HCT116 (cell line): ENCODE measurements at regions not wholly inside any gene's neighbourhood (a gene's known extent, or its start where the extent isn't known, plus 50 kb on each side); places are given as distances from the start of the nearest gene placed in this dataset.

Experiments used
- ATAC-seq: fragments of 200-7000 bp; cut with Tn5 transposase; 2 replicates; pipeline ENCODE4 v1.9.1; 2020; ENCODE audit warnings: mild to moderate bottlenecking, moderate library complexity
- BruUV-seq: library from RNA; stranded (reverse); fragments of 400-500 nt; replicated peaks from 2 replicates; lab custom pipeline; 2021; lab: Mats Ljungman, UMichigan
- CTCF ChIA-PET: fragments of 300-600 bp; sonication (Branson Sonifier 250); formaldehyde crosslinking; loops from one replicate; lab custom pipeline; 2021; ENCODE audit warnings: antibody characterized with exemption; lab: Charles Lee
- POLR2A ChIA-PET: fragments of 300-600, 350-600 bp; sonication (Branson Sonifier 250); formaldehyde crosslinking; loops from one replicate; lab custom pipeline; 2021; ENCODE audit warnings: antibody characterized with exemption; lab: Charles Lee
- RAD21 ChIA-PET, 2 experiments: fragments of 300-600 bp; sonication (Branson Sonifier 250); formaldehyde crosslinking; loops; one replicate each; lab custom pipeline; 2023; ENCODE audit warnings: low total read pairs in 2 of 2; ENCODE audit not compliant: uncharacterized antibody in 2 of 2, unreplicated experiment in 2 of 2, low non-redundant PET in 1 of 2; lab: Charles Lee
- DNase-seq: peaks from one replicate; pipeline ENCODE4 v3.0.0-alpha.2; 2010; ENCODE audit warnings: low read depth, low spot score
- H2AFZ ChIP-seq: fragments of 200-600 bp; shearing (Covaris generic), sonication (generic); 2 replicates; pipeline ENCODE4 v1.6.1; 2017; ENCODE audit warnings: low read depth, mixed run types, mixed read lengths, antibody characterized with exemption, low read length; ENCODE audit not compliant: poor library complexity, severe bottlenecking
- H3K27ac ChIP-seq: 2 replicates; pipeline ENCODE4 v1.5.1; 2012; ENCODE audit warnings: low read depth, low read length
- H3K27me3 ChIP-seq: fragments of 200-600 bp; sonication (generic); 2 replicates; pipeline ENCODE4 v1.6.1; 2016; ENCODE audit warnings: mixed run types, low read length, mixed read lengths; ENCODE audit not compliant: insufficient read depth
- H3K36me3 ChIP-seq, 2 experiments: fragments of 200-500 bp in 1 of 2; fragments of 200-600 bp in 1 of 2; sonication (Bioruptor generic) in 1 of 2; sonication (generic) in 1 of 2; 2 replicates each; pipeline versions ENCODE4 v1.5.1 to v1.6.1; 2014 to 2016; ENCODE audit warnings: low read length in 2 of 2, inconsistent platforms in 1 of 2, mixed read lengths in 1 of 2, mixed run types in 1 of 2; ENCODE audit not compliant: insufficient read depth in 2 of 2, control insufficient read depth in 1 of 2
- H3K4me1 ChIP-seq, 2 experiments: fragments of 200-600 bp in 1 of 2; sonication (generic) in 1 of 2; 2 replicates each; pipeline versions ENCODE4 v1.5.1 to v1.6.1; 2012 to 2017; ENCODE audit warnings: low read length in 2 of 2, inconsistent platforms in 1 of 2, mild to moderate bottlenecking in 1 of 2, mixed read lengths in 1 of 2, mixed run types in 1 of 2, moderate library complexity in 1 of 2; ENCODE audit not compliant: insufficient read depth in 2 of 2, control insufficient read depth in 1 of 2
- H3K4me2 ChIP-seq: fragments of 200-600 bp; sonication (generic); 2 replicates; pipeline ENCODE4 v1.6.1; 2017; ENCODE audit warnings: mixed run types, low read length, mixed read lengths
- H3K4me3 ChIP-seq, 2 experiments: fragments of 200-600 bp in 1 of 2; sonication (generic) in 1 of 2; replicated peaks in 1 of 2; 2 replicates each; pipeline ENCODE4 v1.5.1; 2011 to 2016; ENCODE audit warnings: low read length in 2 of 2, control low read depth in 1 of 2, low read depth in 1 of 2, mild to moderate bottlenecking in 1 of 2, mixed read lengths in 1 of 2, mixed run types in 1 of 2
- H3K79me2 ChIP-seq: fragments of 200-600 bp; sonication (generic); 2 replicates; pipeline ENCODE4 v1.6.1; 2017; ENCODE audit warnings: mild to moderate bottlenecking, mixed run types, low read length, moderate library complexity, mixed read lengths; ENCODE audit not compliant: insufficient read depth
- H3K9ac ChIP-seq: fragments of 200-600 bp; sonication (generic); 2 replicates; pipeline ENCODE4 v1.6.1; 2016; ENCODE audit warnings: low read length, mixed read lengths
- H3K9me2 ChIP-seq: fragments of 200-600 bp; sonication (generic), shearing (Covaris generic); 2 replicates; pipeline ENCODE4 v1.6.1; 2017; ENCODE audit warnings: mixed run types, mild to moderate bottlenecking, moderate library complexity; ENCODE audit not compliant: insufficient read depth
- H3K9me3 ChIP-seq, 2 experiments: fragments of 200-500 bp in 1 of 2; fragments of 200-600 bp in 1 of 2; sonication (Bioruptor generic) in 1 of 2; sonication (generic) in 1 of 2; 2 replicates each; pipeline ENCODE4 v1.6.1; 2014 to 2017; ENCODE audit warnings: low read length in 2 of 2, mixed read lengths in 2 of 2, inconsistent platforms in 1 of 2, low read depth in 1 of 2, mild to moderate bottlenecking in 1 of 2, mixed run types in 1 of 2, moderate library complexity in 1 of 2; ENCODE audit not compliant: control insufficient read depth in 1 of 2, insufficient read depth in 1 of 2
- H4K20me1 ChIP-seq: fragments of 200-600 bp; sonication (generic), shearing (Covaris generic); 2 replicates; pipeline ENCODE4 v1.6.1; 2017; ENCODE audit warnings: mixed run types, mild to moderate bottlenecking, moderate library complexity; ENCODE audit not compliant: insufficient read depth
- ATF3 ChIP-seq: IDR thresholded peaks from 2 replicates; pipeline ENCODE4 v1.6.1; 2012
- CBX3 ChIP-seq: IDR thresholded peaks from 2 replicates; pipeline ENCODE4 v1.6.1; 2012; ENCODE audit warnings: low read depth
- CEBPB ChIP-seq: IDR thresholded peaks from 2 replicates; pipeline ENCODE4 v1.6.1; 2012; ENCODE audit warnings: low read depth
- CTCF ChIP-seq, 3 experiments: fragments of 200-600 bp in 1 of 3; sonication (generic) in 1 of 3; IDR thresholded peaks in 2 of 3; conservative IDR thresholded peaks in 1 of 3; 2 replicates each; pipeline ENCODE4 v1.5.1; 2012 to 2017; ENCODE audit warnings: low read depth in 2 of 3, low read length in 2 of 3, antibody characterized with exemption in 1 of 3, borderline replicate concordance in 1 of 3, control low read depth in 1 of 3, mild to moderate bottlenecking in 1 of 3, mixed read lengths in 1 of 3, mixed run types in 1 of 3, moderate library complexity in 1 of 3; ENCODE audit not compliant: insufficient read depth in 1 of 3
- EGR1 ChIP-seq: IDR thresholded peaks from 2 replicates; pipeline ENCODE4 v1.6.1; 2012; ENCODE audit warnings: low read depth
- ELF1 ChIP-seq: IDR thresholded peaks from 2 replicates; pipeline ENCODE4 v1.6.1; 2012; ENCODE audit warnings: low read depth, borderline replicate concordance
- EZH2phosphoT487 ChIP-seq: fragments of 200-600 bp; IDR thresholded peaks from 2 replicates; pipeline ENCODE4 v1.6.1; 2018; ENCODE audit warnings: antibody characterized with exemption, borderline replicate concordance
- RAD21 ChIP-seq: IDR thresholded peaks from 2 replicates; pipeline ENCODE4 v1.6.1; 2012; ENCODE audit warnings: low read depth, mild to moderate bottlenecking
- REST ChIP-seq: IDR thresholded peaks from 2 replicates; pipeline ENCODE4 v1.6.1; 2012; ENCODE audit warnings: low read depth
- SIN3A ChIP-seq: IDR thresholded peaks from 2 replicates; pipeline ENCODE4 v1.6.1; 2012; ENCODE audit warnings: low read depth
- SRF ChIP-seq: IDR thresholded peaks from 2 replicates; pipeline ENCODE4 v1.6.1; 2012; ENCODE audit warnings: low read depth
- TCF7L2 ChIP-seq: IDR thresholded peaks from 2 replicates; pipeline ENCODE4 v1.7.0; 2011; ENCODE audit warnings: borderline replicate concordance, inconsistent platforms; ENCODE audit not compliant: insufficient read depth, insufficient read length; ENCODE audit errors: extremely low read depth
- YY1 ChIP-seq: IDR thresholded peaks from 2 replicates; pipeline ENCODE4 v1.6.1; 2011; ENCODE audit warnings: low read length, low read depth, moderate library complexity, mild to moderate bottlenecking; ENCODE audit not compliant: insufficient replicate concordance; ENCODE audit errors: extremely low read depth
- ZNF274 ChIP-seq: fragments of 200-500 bp; sonication (Bioruptor generic); IDR thresholded peaks from 2 replicates; pipeline ENCODE4 v1.6.1; 2014; ENCODE audit warnings: mild to moderate bottlenecking, low read depth, low read length, inconsistent platforms
- intact Hi-C: fragments of 100-400 bp; cut with micrococcal nuclease; formaldehyde crosslinking; loops from 2 replicates; pipeline ENCODE4 v1.10.0; 2022

GRCh38 chr11:90326647-90327046, 103.8 kb upstream of the CHORDC1 start (continued):
- TF ChIP-seq SRF (no peak), CEBPB (no peak), CTCF (IDR thresholded peaks at IDR 0.05 in 2 of 3, conservative IDR thresholded peaks at IDR 0.05 in 1 of 3; ENCODE audit: borderline replicate concordance in 1 of 3, insufficient read depth in 1 of 3, low read depth in 2 of 3, low read length in 2 of 3) (no peak)
- TF ChIP-seq, all 23 proteins: peak for 0

GRCh38 chr11:90323289-90323688, 100.4 kb upstream of the CHORDC1 start:
- H2AFZ ChIP-seq, result no peak overlapping the region
- H4K20me1 ChIP-seq, result no peaks in the 10 kb centered on the region
- no peaks in the 10 kb centered on the region for H3K79me2 ChIP-seq
- no peak for DNase-seq
- no peaks in the 10 kb centered on the region for H3K9me3 ChIP-seq
- BruUV-seq, result no TSS peak
- ATAC-seq, result no peak
- ChIA-PET RAD21 (no interaction called here), POLR2A (no interaction called here), CTCF (no interaction called here)
- H3K36me3 ChIP-seq, result no peaks in the 10 kb centered on the region
- intact Hi-C loops, result no loop called here
- no peak overlapping the region for H3K27ac ChIP-seq
- H3K4me1 ChIP-seq, result no peaks in the 10 kb centered on the region
- no peaks in the 10 kb centered on the region for H3K9me2 ChIP-seq
- H3K4me3 ChIP-seq, result no peak overlapping the region
- no peak overlapping the region for H3K4me2 ChIP-seq
- no peak for TF ChIP-seq ZNF274
- TF ChIP-seq CEBPB, result no peak
- no peak for TF ChIP-seq ATF3
- TF ChIP-seq SRF, result no peak
- no peak for TF ChIP-seq ELF1
- TF ChIP-seq YY1, result no peak
- TF ChIP-seq SIN3A, result no peak
- TF ChIP-seq TCF7L2, result no peak
- no peak for TF ChIP-seq CBX3
- TF ChIP-seq RAD21, result no peak
- TF ChIP-seq EZH2phosphoT487, result no peak
- TF ChIP-seq EGR1, result no peak
- no peak for TF ChIP-seq CTCF (IDR thresholded peaks at IDR 0.05 in 2 of 3, conservative IDR thresholded peaks at IDR 0.05 in 1 of 3; ENCODE audit: borderline replicate concordance in 1 of 3, insufficient read depth in 1 of 3, low read depth in 2 of 3, low read length in 2 of 3)
- TF ChIP-seq REST, result no peak
- no peaks in the 10 kb centered on the region for H3K27me3 ChIP-seq
- H3K9ac ChIP-seq, result no peak overlapping the region
